H9 (cell line): ENCODE measurements at regions not wholly inside any gene's neighbourhood (a gene's known extent, or its start where the extent isn't known, plus 50 kb on each side); places are given as distances from the start of the nearest gene placed in this dataset.

ENCODE experiments used
- DNase-seq: peaks from one replicate; pipeline ENCODE4 v3.0.0-alpha.2; 2017
- H2AFZ ChIP-seq: one replicate; pipeline ENCODE4 v1.6.1; 2013; ENCODE audit warnings: mild to moderate bottlenecking, low read length, control low read depth, moderate library complexity
- H2AK5ac ChIP-seq: 2 replicates; pipeline ENCODE4 v1.6.1; 2013; ENCODE audit warnings: low read length, control low read depth, mixed read lengths; ENCODE audit not compliant: insufficient read length
- H2BK120ac ChIP-seq: one replicate; pipeline ENCODE4 v1.6.1; 2013; ENCODE audit warnings: low read depth, mild to moderate bottlenecking, low read length, control low read depth, inconsistent platforms; ENCODE audit not compliant: poor library complexity, severe bottlenecking
- H2BK12ac ChIP-seq: 2 replicates; pipeline ENCODE4 v1.6.1; 2013; ENCODE audit warnings: low read length, control low read depth, mixed read lengths, low read depth; ENCODE audit not compliant: insufficient read length
- H2BK15ac ChIP-seq: 2 replicates; pipeline ENCODE4 v1.6.1; 2013; ENCODE audit warnings: low read depth, low read length, control low read depth
- H2BK20ac ChIP-seq: one replicate; pipeline ENCODE4 v1.6.1; 2013; ENCODE audit warnings: low read depth, mild to moderate bottlenecking, low read length, control low read depth, inconsistent platforms; ENCODE audit not compliant: poor library complexity, severe bottlenecking
- H2BK5ac ChIP-seq: 2 replicates; pipeline ENCODE4 v1.6.1; 2013; ENCODE audit warnings: low read length, control low read depth, mixed read lengths; ENCODE audit not compliant: insufficient read length
- H3K14ac ChIP-seq: 2 replicates; pipeline ENCODE4 v1.6.1; 2013; ENCODE audit warnings: low read length, control low read depth; ENCODE audit not compliant: insufficient read depth
- H3K18ac ChIP-seq: 2 replicates; pipeline ENCODE4 v1.6.1; 2013; ENCODE audit warnings: low read depth, mild to moderate bottlenecking, mixed read lengths, low read length, control low read depth; ENCODE audit not compliant: insufficient read length
- H3K23ac ChIP-seq: 2 replicates; pipeline ENCODE4 v1.6.1; 2013; ENCODE audit warnings: low read length, control low read depth, mixed read lengths, low read depth; ENCODE audit not compliant: insufficient read length
- H3K23me2 ChIP-seq: 2 replicates; pipeline ENCODE4 v1.6.1; 2013; ENCODE audit warnings: low read depth, mild to moderate bottlenecking, mixed read lengths, low read length, control low read depth; ENCODE audit not compliant: insufficient read length, poor library complexity, severe bottlenecking
- H3K27ac ChIP-seq: 2 replicates; pipeline ENCODE4 v1.5.1; 2013; ENCODE audit warnings: low read length, control low read depth, mixed read lengths, low read depth; ENCODE audit not compliant: insufficient read length
- H3K27me3 ChIP-seq: 2 replicates; pipeline ENCODE4 v1.6.1; 2013; ENCODE audit warnings: low read length, control low read depth, inconsistent platforms; ENCODE audit not compliant: insufficient read depth
- H3K4ac ChIP-seq: 2 replicates; pipeline ENCODE4 v1.6.1; 2013; ENCODE audit warnings: low read depth, mild to moderate bottlenecking, control low read depth, inconsistent platforms, low read length, moderate library complexity
- H3K4me1 ChIP-seq: 2 replicates; pipeline ENCODE4 v1.6.1; 2013; ENCODE audit warnings: low read length, control low read depth, inconsistent platforms; ENCODE audit not compliant: insufficient read depth
- H3K4me2 ChIP-seq: 2 replicates; pipeline ENCODE4 v1.6.1; 2013; ENCODE audit warnings: low read length, control low read depth, mixed read lengths; ENCODE audit not compliant: insufficient read length, insufficient read depth
- H3K56ac ChIP-seq: 2 replicates; pipeline ENCODE4 v1.6.1; 2013; ENCODE audit warnings: low read depth, mild to moderate bottlenecking, mixed read lengths, low read length, control low read depth; ENCODE audit not compliant: insufficient read length
- H3K79me1 ChIP-seq: 2 replicates; pipeline ENCODE4 v1.6.1; 2013; ENCODE audit warnings: low read depth, mild to moderate bottlenecking, moderate library complexity, low read length, control low read depth, inconsistent platforms; ENCODE audit not compliant: insufficient read depth, poor library complexity, severe bottlenecking
- H3K79me2 ChIP-seq: 2 replicates; pipeline ENCODE4 v1.6.1; 2013; ENCODE audit warnings: low read length, control low read depth, inconsistent platforms; ENCODE audit not compliant: insufficient read depth
- H3K9ac ChIP-seq: 2 replicates; pipeline ENCODE4 v1.6.1; 2013; ENCODE audit warnings: low read length, control low read depth, mixed read lengths; ENCODE audit not compliant: insufficient read length; ENCODE audit errors: extremely low read depth
- H3K9me3 ChIP-seq: one replicate; pipeline ENCODE4 v1.6.1; 2013; ENCODE audit warnings: low read depth, low read length, inconsistent platforms; ENCODE audit not compliant: control insufficient read depth
- H3T11ph ChIP-seq: one replicate; pipeline ENCODE4 v1.6.1; 2013; ENCODE audit warnings: mild to moderate bottlenecking, low read length, control low read depth, inconsistent platforms
- H4K20me1 ChIP-seq: one replicate; pipeline ENCODE4 v1.6.1; 2013; ENCODE audit not compliant: control insufficient read depth, insufficient read length, insufficient read depth
- H4K5ac ChIP-seq: 2 replicates; pipeline ENCODE4 v1.6.1; 2013; ENCODE audit warnings: low read depth, mild to moderate bottlenecking, mixed read lengths, low read length, control low read depth; ENCODE audit not compliant: insufficient read length
- H4K8ac ChIP-seq: replicated peaks from 2 replicates; pipeline ENCODE4 v1.6.1; 2013; ENCODE audit warnings: low read length, control low read depth, mixed read lengths, low read depth; ENCODE audit not compliant: insufficient read length
- H4K91ac ChIP-seq: 2 replicates; pipeline ENCODE4 v1.6.1; 2013; ENCODE audit warnings: low read depth, mild to moderate bottlenecking, moderate library complexity, mixed read lengths, low read length, control low read depth; ENCODE audit not compliant: insufficient read length
- H3K27ac Mint-ChIP-seq, 3 experiments: 2 replicates in 2 of 3; 3 replicates in 1 of 3; pipeline ENCODE4 v1.8.0; 2020 to 2021; ENCODE audit warnings: mixed read lengths in 3 of 3, mild to moderate bottlenecking in 1 of 3, moderate library complexity in 1 of 3
- H3K27me3 Mint-ChIP-seq: 2 replicates; pipeline ENCODE4 v1.8.0; 2021; ENCODE audit warnings: low read depth, mild to moderate bottlenecking, moderate library complexity, mixed read lengths
- H3K36me3 Mint-ChIP-seq, 3 experiments: 2 replicates in 2 of 3; 3 replicates in 1 of 3; pipeline ENCODE4 v1.8.0; 2020 to 2021; ENCODE audit warnings: low read depth in 3 of 3, mixed read lengths in 3 of 3; ENCODE audit not compliant: insufficient read depth in 1 of 3
- H3K4me1 Mint-ChIP-seq, 2 experiments: 2 replicates each; pipeline ENCODE4 v1.8.0; 2020; ENCODE audit warnings: mixed read lengths in 2 of 2
- H3K4me3 Mint-ChIP-seq, 2 experiments: 2 replicates in 1 of 2; 3 replicates in 1 of 2; pipeline ENCODE4 v1.8.0; 2020 to 2021; ENCODE audit warnings: mild to moderate bottlenecking in 2 of 2, mixed read lengths in 2 of 2, moderate library complexity in 1 of 2
- H3K9me3 Mint-ChIP-seq, 2 experiments: 2 replicates in 1 of 2; 3 replicates in 1 of 2; pipeline ENCODE4 v1.8.0; 2020; ENCODE audit warnings: mild to moderate bottlenecking in 2 of 2, mixed read lengths in 2 of 2, moderate library complexity in 1 of 2
- WGBS: extraction: QIAGEN DNeasy Blood & Tissue Kit; methylation state at CpG from one replicate; pipeline ENCODE4 v1.1.7; 2013; ENCODE audit warnings: missing lambda C conversion rate, low lambda C conversion rate, mixed read lengths; ENCODE audit not compliant: insufficient read length; ENCODE audit errors: extremely low coverage; 5-methylcytosine and 5-hydroxymethylcytosine counted together
- TF ChIP-seq, protein P1 (sequence below): fragments of 200-600 bp; sonication (generic); conservative IDR thresholded peaks from 3 replicates; pipeline ENCODE4 v1.8.0; 2021; ENCODE audit warnings: antibody characterized with exemption, mild to moderate bottlenecking

GRCh38 chr6:139519571-139520031, 145.2 kb upstream of the CITED2 start:
- Histone ChIP-seq H3K18ac (no peak overlapping the region), H4K5ac (no peak overlapping the region), H3K4me2 (no peak overlapping the region), H4K91ac (no peak overlapping the region), H3T11ph (no peak overlapping the region), H3K23me2 (no peaks in the 10 kb centered on the region), H3K27ac (no peak overlapping the region), H3K27me3 (no peaks in the 10 kb centered on the region), H3K9me3 (no peaks in the 10 kb centered on the region), H3K23ac (no peak overlapping the region), H4K8ac (no peak overlapping the region), H2BK20ac (no peak overlapping the region), H2BK5ac (no peak overlapping the region), H3K4me1 (no peaks in the 10 kb centered on the region), H2AK5ac (no peak overlapping the region), H2BK120ac (no peak overlapping the region), H3K56ac (no peak overlapping the region), H3K79me1 (no peaks in the 10 kb centered on the region), H2BK15ac (no peak overlapping the region), H3K9ac (no peak overlapping the region), H3K4ac (no peak overlapping the region), H2BK12ac (no peak overlapping the region), H3K14ac (no peak overlapping the region), H4K20me1 (no peaks in the 10 kb centered on the region), H3K79me2 (no peaks in the 10 kb centered on the region), H2AFZ (no peak overlapping the region)
- WGBS: no CpG with 5 or more reads among the region's 5 CpGs
- Mint-ChIP-seq H3K9me3 (peaks cover 0 to 3% of the 10 kb centered on the region in 2 experiments; a peak in 2 of 5 replicates), H3K4me1 (0 out of 4 replicates have a peak, but pooled peaks cover 0 to 3% of the 10 kb centered on the region in 2 experiments), H3K4me3 (no peak overlapping the region), H3K27ac (no peak overlapping the region), H3K36me3 (no peaks in the 10 kb centered on the region; a peak in 1 of 7 replicates), H3K27me3 (no peaks in the 10 kb centered on the region)
- TF ChIP-seq, protein P1, sequence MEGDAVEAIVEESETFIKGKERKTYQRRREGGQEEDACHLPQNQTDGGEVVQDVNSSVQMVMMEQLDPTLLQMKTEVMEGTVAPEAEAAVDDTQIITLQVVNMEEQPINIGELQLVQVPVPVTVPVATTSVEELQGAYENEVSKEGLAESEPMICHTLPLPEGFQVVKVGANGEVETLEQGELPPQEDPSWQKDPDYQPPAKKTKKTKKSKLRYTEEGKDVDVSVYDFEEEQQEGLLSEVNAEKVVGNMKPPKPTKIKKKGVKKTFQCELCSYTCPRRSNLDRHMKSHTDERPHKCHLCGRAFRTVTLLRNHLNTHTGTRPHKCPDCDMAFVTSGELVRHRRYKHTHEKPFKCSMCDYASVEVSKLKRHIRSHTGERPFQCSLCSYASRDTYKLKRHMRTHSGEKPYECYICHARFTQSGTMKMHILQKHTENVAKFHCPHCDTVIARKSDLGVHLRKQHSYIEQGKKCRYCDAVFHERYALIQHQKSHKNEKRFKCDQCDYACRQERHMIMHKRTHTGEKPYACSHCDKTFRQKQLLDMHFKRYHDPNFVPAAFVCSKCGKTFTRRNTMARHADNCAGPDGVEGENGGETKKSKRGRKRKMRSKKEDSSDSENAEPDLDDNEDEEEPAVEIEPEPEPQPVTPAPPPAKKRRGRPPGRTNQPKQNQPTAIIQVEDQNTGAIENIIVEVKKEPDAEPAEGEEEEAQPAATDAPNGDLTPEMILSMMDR: no peak
- no peak for DNase-seq
